ENCODE measurements at regions not wholly inside any gene's neighbourhood (a gene's known extent, or its start where the extent isn't known, plus 50 kb on each side); places are given as distances from the start of the nearest gene placed in this dataset.

- TF ChIP-seq FOS (IDR thresholded peaks at IDR 0.05; ENCODE audit: borderline replicate concordance, insufficient read depth, low read length): no peak
- TF ChIP-seq CTCF (IDR thresholded peaks at IDR 0.05; ENCODE audit: extremely low read depth in 1 of 2, insufficient read depth in 1 of 2, low read depth in 1 of 2, low read length in 2 of 2): no peak
- no peak for TF ChIP-seq POLR2AphosphoS5 (IDR thresholded peaks at IDR 0.05; ENCODE audit: insufficient read depth, low read depth, low read length)
Observed at GRCh38 chr11:81840380-81840779, 893.3 kb downstream of the FAM181B start.
